H1 (cell line): ENCODE measurements at regions not wholly inside any gene's neighbourhood (a gene's known extent, or its start where the extent isn't known, plus 50 kb on each side); places are given as distances from the start of the nearest gene placed in this dataset.
A peak's percentile ranks its signal among the peaks of the same experiment; 100 is the strongest.

Experiments used
- CTCF ChIA-PET: fragments of 300-600 bp; sonication (Branson Sonifier 250); formaldehyde crosslinking; loops from one replicate; lab custom pipeline; 2021; ENCODE audit not compliant: partially characterized antibody; lab: Charles Lee
- POLR2A ChIA-PET: fragments of 300-600 bp; sonication (Branson Sonifier 250); formaldehyde crosslinking; loops from one replicate; lab custom pipeline; 2021; ENCODE audit warnings: inconsistent platforms; ENCODE audit not compliant: partially characterized antibody; lab: Charles Lee
- DNase-seq, 2 experiments: peaks; one replicate each; pipeline versions ENCODE4 v3.0.0 to v3.0.0-alpha.2; 2010 to 2022; ENCODE audit warnings: low spot score in 2 of 2, low read depth in 1 of 2, mixed read lengths in 1 of 2
- FAIRE-seq: peaks from 2 replicates; lab custom pipeline; 2011; peaks lifted over from hg19 to GRCh38; lab: Jason Lieb, UNC
- H2AFZ ChIP-seq: 2 replicates; pipeline ENCODE4 v1.8.1; 2012; ENCODE audit warnings: low read length, inconsistent platforms
- H2AK5ac ChIP-seq: 2 replicates; pipeline ENCODE4 v1.6.1; 2013; ENCODE audit warnings: low read depth, low read length
- H2BK120ac ChIP-seq: replicated peaks from 2 replicates; pipeline ENCODE3; 2013; ENCODE audit warnings: low read depth, low read length, inconsistent platforms
- H2BK12ac ChIP-seq: 2 replicates; pipeline ENCODE4 v1.6.1; 2013; ENCODE audit warnings: low read depth, low read length
- H2BK15ac ChIP-seq: 2 replicates; pipeline ENCODE4 v1.6.1; 2013; ENCODE audit warnings: low read length
- H2BK20ac ChIP-seq: 2 replicates; pipeline ENCODE4 v1.6.1; 2013; ENCODE audit warnings: low read length
- H2BK5ac ChIP-seq: 2 replicates; pipeline ENCODE4 v1.6.1; 2013; ENCODE audit warnings: low read depth, low read length
- H3K14ac ChIP-seq: 2 replicates; pipeline ENCODE4 v1.6.1; 2013; ENCODE audit warnings: inconsistent platforms; ENCODE audit not compliant: insufficient read length
- H3K18ac ChIP-seq: 2 replicates; pipeline ENCODE4 v1.6.1; 2013; ENCODE audit warnings: low read length; ENCODE audit errors: extremely low read depth
- H3K23ac ChIP-seq: 2 replicates; pipeline ENCODE4 v1.6.1; 2013; ENCODE audit warnings: inconsistent platforms; ENCODE audit not compliant: insufficient read length
- H3K23me2 ChIP-seq: 2 replicates; pipeline ENCODE4 v1.6.1; 2013; ENCODE audit warnings: low read depth, low read length
- H3K27ac ChIP-seq: 2 replicates; pipeline ENCODE4 v1.6.1; 2011; ENCODE audit warnings: low read depth, low read length, inconsistent platforms
- H3K27me3 ChIP-seq, 4 experiments: replicated peaks in 1 of 4; 1 replicate in 1 of 4; 2 replicates in 3 of 4; pipeline versions ENCODE4 v1.6.1 to v1.8.1; 2011 to 2013; ENCODE audit warnings: low read length in 3 of 4, mild to moderate bottlenecking in 3 of 4, inconsistent platforms in 2 of 4, mixed read lengths in 2 of 4, moderate library complexity in 1 of 4; ENCODE audit not compliant: control insufficient read depth in 3 of 4, insufficient read depth in 3 of 4; ENCODE audit errors: extremely low read depth in 1 of 4
- H3K36me3 ChIP-seq, 4 experiments: 2 replicates each; pipeline versions ENCODE4 v1.6.1 to v1.8.1; 2011 to 2013; ENCODE audit warnings: mild to moderate bottlenecking in 4 of 4, low read length in 3 of 4, moderate library complexity in 2 of 4, control low read depth in 1 of 4, inconsistent platforms in 1 of 4; ENCODE audit not compliant: insufficient read depth in 4 of 4, control insufficient read depth in 2 of 4
- H3K4ac ChIP-seq: replicated peaks from 2 replicates; pipeline ENCODE3; 2013; ENCODE audit warnings: low read length, low read depth, mixed read lengths, inconsistent platforms; ENCODE audit not compliant: insufficient read length
- H3K4me1 ChIP-seq, 4 experiments: replicated peaks in 1 of 4; 1 replicate in 1 of 4; 2 replicates in 3 of 4; pipeline versions ENCODE4 v1.6.1 to v1.8.1; 2011 to 2013; ENCODE audit warnings: low read length in 3 of 4, inconsistent platforms in 2 of 4, mixed read lengths in 1 of 4; ENCODE audit not compliant: insufficient read depth in 4 of 4, control insufficient read depth in 3 of 4
- H3K4me2 ChIP-seq, 2 experiments: 2 replicates each; pipeline versions ENCODE4 v1.6.1 to v1.8.1; 2011 to 2013; ENCODE audit warnings: low read depth in 2 of 2, low read length in 2 of 2, control low read depth in 1 of 2, inconsistent platforms in 1 of 2, mild to moderate bottlenecking in 1 of 2; ENCODE audit not compliant: insufficient read depth in 1 of 2
- H3K4me3 ChIP-seq, 4 experiments: fragments of 200-600, 300-600 bp in 1 of 4; sonication (generic), shearing (Covaris generic), sonication (Bioruptor Twin) in 1 of 4; 2 replicates each; pipeline versions ENCODE4 v1.5.1 to v1.8.1; 2011 to 2016; ENCODE audit warnings: low read length in 4 of 4, low read depth in 3 of 4, control low read depth in 2 of 4, inconsistent platforms in 2 of 4, mild to moderate bottlenecking in 2 of 4, mixed read lengths in 1 of 4, moderate library complexity in 1 of 4; ENCODE audit not compliant: insufficient read depth in 2 of 4; ENCODE audit errors: extremely low read depth in 1 of 4
- H3K56ac ChIP-seq: replicated peaks from 2 replicates; pipeline ENCODE3; 2013; ENCODE audit warnings: low read depth, mild to moderate bottlenecking, mixed read lengths, low read length, inconsistent platforms; ENCODE audit not compliant: insufficient read length
- H3K79me1 ChIP-seq: 2 replicates; pipeline ENCODE4 v1.6.1; 2013; ENCODE audit warnings: low read depth, low read length, control low read depth
- H3K79me2 ChIP-seq, 2 experiments: 2 replicates each; pipeline versions ENCODE4 v1.6.1 to v1.8.1; 2012 to 2013; ENCODE audit warnings: low read length in 2 of 2, mild to moderate bottlenecking in 2 of 2, inconsistent platforms in 1 of 2; ENCODE audit not compliant: insufficient read depth in 2 of 2, control insufficient read depth in 1 of 2
- H3K9ac ChIP-seq, 4 experiments: replicated peaks in 1 of 4; 1 replicate in 1 of 4; 2 replicates in 3 of 4; pipeline versions ENCODE4 v1.6.1 to v1.8.1; 2011 to 2013; ENCODE audit warnings: low read depth in 3 of 4, low read length in 3 of 4, control low read depth in 2 of 4, mild to moderate bottlenecking in 2 of 4, moderate library complexity in 2 of 4, inconsistent platforms in 1 of 4; ENCODE audit errors: extremely low read depth in 1 of 4
- H3K9me3 ChIP-seq, 2 experiments: 2 replicates each; pipeline versions ENCODE4 v1.6.1 to v1.8.1; 2012 to 2013; ENCODE audit warnings: mild to moderate bottlenecking in 2 of 2, moderate library complexity in 2 of 2, control low read depth in 1 of 2, inconsistent platforms in 1 of 2, low read depth in 1 of 2, low read length in 1 of 2, mixed read lengths in 1 of 2; ENCODE audit not compliant: insufficient read depth in 2 of 2
- H4K20me1 ChIP-seq, 2 experiments: replicated peaks in 1 of 2; 2 replicates each; pipeline versions ENCODE3 to v1.8.1; 2011 to 2013; ENCODE audit warnings: inconsistent platforms in 2 of 2, low read length in 2 of 2, mild to moderate bottlenecking in 1 of 2; ENCODE audit not compliant: insufficient read depth in 2 of 2, control insufficient read depth in 1 of 2
- H4K5ac ChIP-seq: 2 replicates; pipeline ENCODE4 v1.6.1; 2013; ENCODE audit warnings: low read length, low read depth, mixed read lengths, inconsistent platforms; ENCODE audit not compliant: insufficient read length
- H4K8ac ChIP-seq: 2 replicates; pipeline ENCODE4 v1.8.0; 2013; ENCODE audit warnings: mild to moderate bottlenecking, moderate library complexity, low read length, inconsistent platforms; ENCODE audit not compliant: insufficient read depth; ENCODE audit errors: extremely low read depth
- H4K91ac ChIP-seq: replicated peaks from 2 replicates; pipeline ENCODE3; 2013; ENCODE audit warnings: low read length, mixed read lengths, inconsistent platforms; ENCODE audit not compliant: insufficient read length
- CTCF ChIP-seq, 3 experiments: IDR thresholded peaks; 1 replicate in 2 of 3; 2 replicates in 1 of 3; pipeline versions ENCODE4 v1.5.1 to v1.6.1; 2011; ENCODE audit warnings: low read length in 3 of 3, mild to moderate bottlenecking in 3 of 3, inconsistent platforms in 2 of 3, low read depth in 1 of 3, moderate library complexity in 1 of 3; ENCODE audit not compliant: insufficient read depth in 1 of 3; ENCODE audit errors: control extremely low read depth in 1 of 3
- RAD21 ChIP-seq, 2 experiments: IDR thresholded peaks in 1 of 2; conservative IDR thresholded peaks in 1 of 2; 2 replicates each; pipeline ENCODE4 v1.6.1; 2011; ENCODE audit warnings: low read depth in 2 of 2, low read length in 2 of 2, improper control_type of control experiment in 1 of 2, inconsistent platforms in 1 of 2, mild to moderate bottlenecking in 1 of 2, moderate library complexity in 1 of 2
- SIX5 ChIP-seq: IDR thresholded peaks from 2 replicates; pipeline ENCODE4 v1.6.1; 2011; ENCODE audit warnings: mild to moderate bottlenecking, low read depth, low read length
- WGBS, 2 experiments: shearing (Covaris generic) in 1 of 2; methylation state at CpG; one replicate each; pipeline versions ENCODE4 v1.1.6 to v1.1.7; 2013 to 2015; ENCODE audit warnings: low lambda C conversion rate in 2 of 2, mixed read lengths in 2 of 2, inconsistent platforms in 1 of 2, low coverage in 1 of 2, missing lambda C conversion rate in 1 of 2; ENCODE audit not compliant: insufficient replicate concordance in 2 of 2, insufficient coverage in 1 of 2, insufficient read length in 1 of 2; ENCODE audit errors: extremely low coverage in 1 of 2, missing lambda C conversion rate in 1 of 2; 5-methylcytosine and 5-hydroxymethylcytosine counted together

- FAIRE-seq (no peak), DNase-seq (no peak)
- no peak overlapping the region for H4K5ac ChIP-seq
- no peak overlapping the region for H2BK120ac ChIP-seq
- H3K14ac ChIP-seq = no peak overlapping the region
- no peak overlapping the region for H3K27ac ChIP-seq
- H3K36me3 ChIP-seq = no peaks in the 10 kb centered on the region
- no peak overlapping the region for H2AFZ ChIP-seq
- peak overlapping the region; percentile 4 for H4K91ac ChIP-seq
- H3K79me1 ChIP-seq = no peaks in the 10 kb centered on the region
- H2BK12ac ChIP-seq = peak overlapping the region; percentile 78; the same call in 1 of the 2 replicates
- peaks cover 0 to 2% (median 0%) of the 10 kb centered on the region in 4 experiments; a peak in 1 of 7 replicates for H3K27me3 ChIP-seq
- peak overlapping the region; percentile 81; the same call in 1 of the 2 replicates for H3K18ac ChIP-seq
- no peak overlapping the region for H4K8ac ChIP-seq
- H4K20me1 ChIP-seq = no peaks in the 10 kb centered on the region
- H2BK20ac ChIP-seq = peak overlapping the region; percentile 80; the same call in 1 of the 2 replicates
- H3K4me2 ChIP-seq = no peak overlapping the region
- 0 out of 2 replicates have a peak overlapping the region, but pooled peaks have one; percentile 29 for H2BK15ac ChIP-seq
- H3K79me2 ChIP-seq = no peaks in the 10 kb centered on the region
- POLR2A ChIA-PET = interaction anchor here (1.3 kb wide), 1 partner anchor 10 kb away, joined by 3 read pairs; no protein-coding TSS in a partner anchor
- no peaks in the 10 kb centered on the region for H3K23me2 ChIP-seq
- H3K56ac ChIP-seq = no peak overlapping the region
- H3K9me3 ChIP-seq = no peaks in the 10 kb centered on the region
- CTCF ChIA-PET = interaction anchor here (1.2 to 1.6 kb wide), 2 partner anchors 13 to 63 kb away, joined by 3 to 4 read pairs; no protein-coding TSS in a partner anchor
- TF ChIP-seq CTCF (IDR thresholded peaks at IDR 0.05; ENCODE audit: control extremely low read depth in 1 of 3, insufficient read depth in 1 of 3, low read depth in 1 of 3, low read length in 3 of 3) (peak in 1 of 3 experiments; percentile 20; a peak in 1 of 4 replicates), RAD21 (IDR thresholded peaks at IDR 0.05 in 1 of 2, conservative IDR thresholded peaks at IDR 0.05 in 1 of 2; ENCODE audit: low read depth in 2 of 2, low read length in 2 of 2) (peak in 1 of 2 experiments; percentile 43; a peak in 1 of 4 replicates), SIX5 (no peak)
- H3K9ac ChIP-seq = no peak overlapping the region
- no peak overlapping the region for H3K4ac ChIP-seq
- no peak overlapping the region for H3K23ac ChIP-seq
- no peak overlapping the region for H2AK5ac ChIP-seq
- peaks cover 2 to 11% (median 9%) of the 10 kb centered on the region in 4 experiments for H3K4me1 ChIP-seq
- H3K4me3 ChIP-seq = no peak overlapping the region
- H2BK5ac ChIP-seq = peak overlapping the region; percentile 58; the same call in 1 of the 2 replicates
- WGBS, 2 experiments = 81% methylated on average over 9 of the region's 9 CpGs; no CpG with 5 or more reads in 1 of the 2 experiments
Measured at GRCh38 chr1:234912548-234913277, 215.9 kb downstream of the TOMM20 start.
